ENCODE measurements at regions not wholly inside any gene's neighbourhood (a gene's known extent, or its start where the extent isn't known, plus 50 kb on each side); places are given as distances from the start of the nearest gene placed in this dataset.
A peak's percentile ranks its signal among the peaks of the same experiment; 100 is the strongest.

GRCh38 chr4:155573126-155573525 is 93.5 kb upstream of the GUCY1A1 start:
- TF ChIP-seq CTCF (IDR thresholded peaks at IDR 0.05; ENCODE audit: low read depth, low read length): no peak
- TF ChIP-seq EZH2phosphoT487 (IDR thresholded peaks at IDR 0.05; ENCODE audit: low read depth): no peak
- Histone ChIP-seq H3K9me3 (ENCODE audit: insufficient read depth, low read length) (no peaks in the 10 kb centered on the region), H3K36me3 (replicated peaks; ENCODE audit: low read depth, low read length) (no peaks in the 10 kb centered on the region), H4K20me1 (ENCODE audit: insufficient read depth, low read length) (no peaks in the 10 kb centered on the region), H3K9ac (ENCODE audit: low read length) (no peak overlapping the region), H3K4me2 (ENCODE audit: low read length) (no peak overlapping the region), H2AFZ (ENCODE audit: low read depth, low read length) (no peak overlapping the region), H3K79me2 (ENCODE audit: low read length) (no peaks in the 10 kb centered on the region), H3K27ac (ENCODE audit: low read length) (no peak overlapping the region), H3K27me3 (ENCODE audit: low read depth, low read length) (no peaks in the 10 kb centered on the region), H3K4me3 (ENCODE audit: low read length) (no peak overlapping the region), H3K4me1 (ENCODE audit: low read length) (no peaks in the 10 kb centered on the region)

GRCh38 chr4:155572106-155572703 is 94.4 kb upstream of the GUCY1A1 start:
- H2AFZ ChIP-seq (ENCODE audit: low read depth, low read length): 0 out of 2 replicates have a peak overlapping the region, but pooled peaks have one; percentile 4
- H3K9me3 ChIP-seq (ENCODE audit: insufficient read depth, low read length): no peaks in the 10 kb centered on the region
- H3K4me2 ChIP-seq (ENCODE audit: low read length): no peak overlapping the region
- H3K4me3 ChIP-seq (ENCODE audit: low read length): no peak overlapping the region
- no peaks in the 10 kb centered on the region for H3K27me3 ChIP-seq (ENCODE audit: low read depth, low read length)
- H3K79me2 ChIP-seq (ENCODE audit: low read length): no peaks in the 10 kb centered on the region
- no peak overlapping the region for H3K9ac ChIP-seq (ENCODE audit: low read length)
- H3K4me1 ChIP-seq (ENCODE audit: low read length): no peaks in the 10 kb centered on the region
- TF ChIP-seq EZH2phosphoT487 (IDR thresholded peaks at IDR 0.05; ENCODE audit: low read depth) (no peak), CTCF (IDR thresholded peaks at IDR 0.05; ENCODE audit: low read depth, low read length) (no peak)
- no peak overlapping the region for H3K27ac ChIP-seq (ENCODE audit: low read length)
- H4K20me1 ChIP-seq (ENCODE audit: insufficient read depth, low read length): no peaks in the 10 kb centered on the region
- H3K36me3 ChIP-seq (replicated peaks; ENCODE audit: low read depth, low read length): no peaks in the 10 kb centered on the region

- Histone ChIP-seq H3K4me3 (ENCODE audit: low read length) (no peak overlapping the region), H3K4me2 (ENCODE audit: low read length) (no peak overlapping the region), H2AFZ (ENCODE audit: low read depth, low read length) (no peak overlapping the region), H4K20me1 (ENCODE audit: insufficient read depth, low read length) (no peaks in the 10 kb centered on the region), H3K79me2 (ENCODE audit: low read length) (no peaks in the 10 kb centered on the region), H3K27me3 (ENCODE audit: low read depth, low read length) (no peaks in the 10 kb centered on the region), H3K4me1 (ENCODE audit: low read length) (no peaks in the 10 kb centered on the region), H3K27ac (ENCODE audit: low read length) (no peak overlapping the region), H3K9me3 (ENCODE audit: insufficient read depth, low read length) (no peaks in the 10 kb centered on the region), H3K36me3 (replicated peaks; ENCODE audit: low read depth, low read length) (no peaks in the 10 kb centered on the region), H3K9ac (ENCODE audit: low read length) (no peak overlapping the region)
- no peak for TF ChIP-seq EZH2phosphoT487 (IDR thresholded peaks at IDR 0.05; ENCODE audit: low read depth)
- no peak for TF ChIP-seq CTCF (IDR thresholded peaks at IDR 0.05; ENCODE audit: low read depth, low read length)
Observed at GRCh38 chr4:155571184-155571944, 95.3 kb upstream of the GUCY1A1 start.

- Histone ChIP-seq H3K4me2 (ENCODE audit: low read length) (no peak overlapping the region), H3K36me3 (replicated peaks; ENCODE audit: low read depth, low read length) (no peaks in the 10 kb centered on the region), H2AFZ (ENCODE audit: low read depth, low read length) (no peak overlapping the region), H4K20me1 (ENCODE audit: insufficient read depth, low read length) (no peaks in the 10 kb centered on the region), H3K9me3 (ENCODE audit: insufficient read depth, low read length) (no peaks in the 10 kb centered on the region), H3K4me1 (ENCODE audit: low read length) (no peaks in the 10 kb centered on the region), H3K79me2 (ENCODE audit: low read length) (no peaks in the 10 kb centered on the region), H3K27ac (ENCODE audit: low read length) (no peak overlapping the region), H3K9ac (ENCODE audit: low read length) (no peak overlapping the region), H3K27me3 (ENCODE audit: low read depth, low read length) (no peaks in the 10 kb centered on the region), H3K4me3 (ENCODE audit: low read length) (no peak overlapping the region)
- no peak for TF ChIP-seq CTCF (IDR thresholded peaks at IDR 0.05; ENCODE audit: low read depth, low read length)
- TF ChIP-seq EZH2phosphoT487 (IDR thresholded peaks at IDR 0.05; ENCODE audit: low read depth): no peak
Observed at GRCh38 chr4:155570661-155571060, 96.0 kb upstream of the GUCY1A1 start.
